LHCN-M2 (cell line): ENCODE measurements at regions not wholly inside any gene's neighbourhood (a gene's known extent, or its start where the extent isn't known, plus 50 kb on each side); places are given as distances from the start of the nearest gene placed in this dataset.

Source experiments
- DNase-seq: peaks from one replicate; pipeline ENCODE4 v3.0.0-alpha.2; 2012; ENCODE audit warnings: low read depth

DNA sequence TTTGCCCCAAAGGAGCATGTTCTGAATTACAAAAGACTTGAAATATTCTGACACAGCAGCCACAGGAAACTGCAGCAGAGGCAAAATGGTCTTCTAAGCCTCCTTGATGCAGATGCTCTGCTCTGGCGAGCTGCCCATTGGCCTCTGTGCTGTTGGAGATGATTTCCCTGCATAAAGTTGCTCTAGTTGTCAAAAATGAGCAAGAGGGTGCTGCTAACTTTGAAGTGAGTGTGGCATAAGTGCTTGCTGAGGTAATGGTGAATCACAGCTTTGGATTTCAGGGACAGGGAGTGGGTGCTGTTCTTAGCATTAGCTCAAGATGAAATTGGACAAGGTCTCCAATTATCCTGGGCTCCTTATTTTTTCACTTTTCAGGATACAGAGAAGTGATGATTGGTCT, 435.4 kb downstream of the TMEM135 start:
- DNase-seq, result peak; percentile 80

DNA sequence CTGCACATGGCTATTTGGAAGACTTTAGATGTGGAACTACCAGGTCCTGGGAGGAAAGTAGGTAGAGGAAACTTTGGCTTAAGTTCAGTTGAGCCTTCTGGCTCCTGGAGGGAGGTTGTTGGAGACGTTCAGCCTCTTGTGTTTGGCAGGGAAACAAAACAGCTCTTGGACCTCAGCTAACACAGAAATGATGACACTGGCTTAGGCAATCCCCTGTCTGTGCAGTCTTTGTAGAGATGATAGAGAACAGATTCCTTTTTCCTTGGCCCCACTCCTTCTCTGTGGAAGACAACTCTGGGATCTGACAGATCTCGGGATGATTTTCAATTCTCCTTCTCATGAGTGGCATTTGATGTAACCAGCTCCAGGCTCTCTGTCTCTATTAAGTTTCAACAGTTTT, 428.5 kb downstream of the TMEM135 start:
- DNase-seq, result no peak

DNA sequence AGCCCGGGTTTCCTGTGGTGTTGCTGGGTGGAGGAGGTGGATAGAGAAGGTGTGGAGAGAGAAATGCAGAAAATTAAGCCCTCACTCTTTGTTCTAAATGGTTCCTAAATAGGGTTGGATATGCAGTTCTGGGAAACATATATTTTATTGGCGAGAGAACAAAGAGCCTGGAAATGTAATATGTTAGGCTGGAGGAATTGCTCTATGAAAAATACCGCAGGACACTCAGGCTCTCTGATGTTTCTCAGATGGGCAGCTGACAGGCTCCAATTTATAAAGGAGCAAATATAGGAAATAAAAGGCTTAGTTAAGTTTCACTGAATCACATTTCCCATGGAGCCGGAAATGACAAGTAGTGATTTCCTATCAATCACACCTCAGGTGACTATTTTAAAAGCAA, 428.0 kb downstream of the TMEM135 start:
- no peak for DNase-seq

DNA sequence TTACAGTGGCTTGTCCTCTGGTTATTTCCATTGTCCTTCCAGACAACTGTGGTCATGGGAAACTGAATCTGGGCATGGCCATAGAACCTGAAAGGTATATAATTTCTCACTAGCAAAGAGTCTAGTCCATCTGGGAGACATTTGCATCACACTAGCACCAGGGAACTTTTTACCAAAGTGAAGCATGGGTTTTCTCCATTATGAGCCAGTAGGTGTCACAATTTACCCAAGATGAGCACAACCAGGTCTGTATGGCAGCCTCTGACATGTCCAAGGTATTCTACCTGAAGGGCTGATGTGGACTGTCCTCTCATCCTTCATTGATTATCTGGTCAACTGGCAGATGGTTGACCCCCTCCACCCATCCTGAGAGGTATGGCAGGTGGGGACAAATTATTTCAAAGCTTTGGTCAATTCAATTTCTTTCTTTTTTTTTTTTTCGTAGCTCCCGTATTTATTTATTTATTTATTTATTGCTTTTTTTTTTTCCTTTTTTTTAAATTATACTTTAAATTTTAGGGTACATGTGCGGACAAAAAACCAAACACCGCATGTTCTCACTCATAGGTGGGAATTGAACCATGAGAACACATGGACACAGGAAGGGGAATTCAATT, 425.9 kb downstream of the TMEM135 start:
- peak; percentile 26 for DNase-seq

DNA sequence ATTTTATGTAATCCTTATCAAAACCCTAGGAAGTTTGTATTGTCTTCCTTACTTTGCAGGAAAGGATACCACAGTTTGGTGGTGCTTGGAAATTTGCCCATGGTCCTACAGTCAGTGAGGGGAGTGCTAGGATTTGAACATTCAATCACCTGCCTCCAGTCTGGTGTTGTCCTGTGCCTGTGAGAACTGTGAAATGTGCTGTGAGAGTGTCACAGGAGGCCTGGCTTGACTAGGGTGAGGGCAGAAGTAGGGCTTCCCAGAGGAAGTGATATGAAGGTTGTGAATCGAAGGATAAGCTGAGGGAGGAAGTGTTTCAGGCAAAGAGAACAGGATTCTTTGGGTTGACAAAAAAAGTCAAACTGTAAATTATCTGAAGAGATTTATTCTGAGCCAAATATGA, 424.4 kb downstream of the TMEM135 start:
- DNase-seq, result no peak

DNA sequence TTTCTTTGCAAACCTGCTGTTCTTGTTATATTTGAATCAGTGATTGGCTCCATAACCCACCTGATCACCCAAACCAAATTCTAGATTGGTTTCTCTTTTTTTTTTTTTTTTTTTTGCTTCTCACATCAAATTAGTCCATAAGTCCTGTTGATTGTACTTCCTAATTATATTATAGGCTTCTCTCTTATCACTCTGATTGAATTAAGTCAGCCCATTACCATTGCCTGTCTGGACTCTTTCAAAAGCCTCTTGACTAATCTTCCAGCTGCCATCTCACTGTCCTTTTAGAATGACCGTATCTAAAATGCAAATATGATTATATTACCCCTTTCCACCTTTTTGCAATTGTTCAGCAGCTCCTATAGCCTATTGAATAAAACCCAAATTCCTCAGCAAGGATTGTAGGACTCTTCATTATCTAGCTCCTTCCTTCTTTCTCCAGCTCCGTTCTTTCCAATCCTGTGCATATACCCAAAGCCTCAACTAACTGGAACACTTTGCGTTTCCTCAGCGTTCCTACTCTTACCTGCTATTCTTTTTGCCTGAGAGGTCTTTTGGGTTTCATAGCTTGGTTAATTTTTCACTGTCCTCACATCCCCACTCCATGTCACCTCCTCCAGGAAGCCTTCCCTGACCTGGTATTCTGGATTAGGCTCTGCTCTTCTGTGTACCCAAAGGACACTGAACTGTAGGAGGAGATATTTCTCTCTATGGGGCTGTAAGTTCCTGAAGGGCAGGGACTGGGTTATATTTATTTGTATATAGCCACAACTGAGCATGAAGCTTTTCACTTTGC, 423.3 kb downstream of the TMEM135 start:
- no peak for DNase-seq

DNA sequence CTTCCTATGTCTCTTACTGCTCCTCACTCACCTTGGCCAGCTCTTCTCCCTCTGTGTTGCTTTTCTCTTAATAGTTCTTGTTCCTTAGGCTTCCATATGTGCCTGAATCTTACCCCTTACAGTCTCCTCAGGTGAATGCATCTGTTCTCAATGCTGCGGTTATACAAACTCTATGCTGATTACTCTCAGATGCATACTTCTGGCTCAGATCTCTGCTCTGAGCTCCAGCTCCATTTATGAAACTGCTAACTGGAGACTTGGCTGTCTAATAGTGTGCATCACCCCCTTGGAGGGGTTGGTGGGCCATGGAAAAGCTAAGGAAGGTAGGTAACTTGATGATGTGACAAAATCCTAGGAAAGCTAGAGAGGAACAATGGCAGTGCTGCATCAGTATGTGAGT, 422.5 kb downstream of the TMEM135 start:
- DNase-seq, result no peak

DNA sequence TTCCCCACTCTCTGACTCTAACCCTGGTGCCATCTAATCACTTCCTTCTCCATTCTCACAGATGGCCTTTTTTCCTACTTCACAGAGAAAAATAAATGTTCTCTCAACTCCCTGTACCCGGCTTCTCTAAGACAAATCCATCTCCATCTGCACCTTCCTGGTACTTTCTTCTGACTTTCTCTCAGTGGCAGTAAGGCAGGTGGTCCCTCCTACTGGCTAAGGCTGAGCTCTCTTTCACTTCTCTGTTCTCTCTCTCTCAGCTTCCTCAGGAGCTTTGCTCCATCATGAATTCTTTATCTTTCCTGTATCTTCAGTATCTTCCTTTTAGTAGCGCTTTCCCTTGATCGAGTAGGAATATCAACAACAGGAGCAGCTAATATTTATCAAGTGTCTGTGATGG, 421.6 kb downstream of the TMEM135 start:
- DNase-seq, result no peak

DNA sequence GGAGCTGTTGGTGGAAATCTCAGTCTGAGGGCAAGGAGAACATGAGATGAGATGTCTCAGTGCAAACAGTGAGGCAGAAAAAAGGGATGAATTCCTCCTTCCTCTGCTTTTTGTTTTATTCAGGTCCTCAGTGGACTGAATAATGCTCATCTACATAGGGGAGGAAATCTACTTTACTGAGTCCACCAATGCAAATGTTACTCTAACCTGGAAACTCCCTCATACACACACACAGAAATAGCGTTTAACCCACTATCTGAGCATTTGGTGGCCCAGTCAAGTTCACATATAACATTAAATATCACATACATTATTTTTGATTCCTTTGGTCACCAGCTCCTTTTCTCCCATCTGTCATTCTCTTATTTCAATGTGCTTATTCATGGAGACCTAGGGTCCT, 418.8 kb downstream of the TMEM135 start:
- DNase-seq, result no peak

DNA sequence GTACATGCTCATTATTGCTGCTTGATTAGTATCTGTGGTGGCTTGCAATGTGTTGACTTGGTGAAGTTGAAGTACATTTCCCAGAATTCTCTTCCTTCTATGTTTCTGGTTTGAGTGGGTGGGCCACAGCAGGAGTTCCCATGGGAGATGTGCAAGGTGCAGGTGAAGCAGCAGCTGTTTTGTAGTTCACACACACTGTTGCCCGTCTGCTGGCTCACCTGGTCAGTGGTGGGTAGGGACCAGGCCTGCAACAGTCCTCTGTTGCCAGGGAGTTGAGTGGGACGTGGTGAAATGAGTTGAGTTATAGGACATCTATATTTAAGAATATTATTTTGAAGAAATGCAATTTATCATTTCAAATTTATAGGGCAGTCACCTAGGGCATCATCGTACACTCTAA, 417.4 kb downstream of the TMEM135 start:
- no peak for DNase-seq

DNA sequence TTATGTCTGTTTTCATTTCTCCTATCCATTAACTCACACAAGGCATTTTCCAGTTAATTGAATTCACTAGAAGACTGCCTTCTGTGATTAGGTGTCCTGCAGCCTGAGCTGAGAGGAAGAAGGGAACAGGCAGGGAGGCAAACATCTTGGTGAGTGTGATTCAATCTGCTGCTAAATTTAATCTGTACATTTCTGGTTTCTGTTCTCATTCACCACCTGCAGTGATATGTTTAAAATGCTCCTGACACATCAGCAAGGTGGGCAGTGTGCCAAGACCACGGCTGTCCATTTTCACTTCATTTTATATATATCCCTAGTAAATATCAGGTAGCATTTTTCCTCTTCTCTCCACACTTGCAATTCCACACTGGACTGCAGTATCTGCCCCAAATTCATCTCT, 416.5 kb downstream of the TMEM135 start:
- DNase-seq, result peak; percentile 43

DNA sequence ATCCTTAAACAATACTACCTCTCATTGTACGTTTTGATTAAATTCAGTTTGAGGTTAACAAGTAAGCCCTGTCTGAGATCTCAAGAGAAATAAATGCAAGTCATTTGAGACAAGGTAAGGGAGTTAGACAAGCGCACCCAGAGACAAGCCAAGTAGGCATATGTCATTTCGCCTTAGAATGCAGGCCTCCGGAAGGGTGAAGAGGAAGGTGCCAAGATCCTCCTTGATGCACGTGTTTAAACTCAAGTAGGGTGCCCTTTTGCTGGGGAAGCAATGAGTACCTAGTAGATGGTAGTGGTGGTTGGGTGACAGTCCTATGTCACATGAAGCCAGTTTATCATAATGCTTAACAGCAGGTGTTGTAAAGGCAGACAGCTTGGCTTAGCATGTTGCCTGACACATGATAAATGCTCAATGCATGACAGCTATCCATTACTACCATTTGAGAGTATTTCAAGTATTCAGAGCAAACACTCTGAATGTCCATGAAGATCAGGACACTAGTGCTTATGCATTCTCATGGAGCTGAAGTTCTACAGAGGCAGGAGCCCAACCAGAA, 415.9 kb downstream of the TMEM135 start:
- DNase-seq, result no peak

DNA sequence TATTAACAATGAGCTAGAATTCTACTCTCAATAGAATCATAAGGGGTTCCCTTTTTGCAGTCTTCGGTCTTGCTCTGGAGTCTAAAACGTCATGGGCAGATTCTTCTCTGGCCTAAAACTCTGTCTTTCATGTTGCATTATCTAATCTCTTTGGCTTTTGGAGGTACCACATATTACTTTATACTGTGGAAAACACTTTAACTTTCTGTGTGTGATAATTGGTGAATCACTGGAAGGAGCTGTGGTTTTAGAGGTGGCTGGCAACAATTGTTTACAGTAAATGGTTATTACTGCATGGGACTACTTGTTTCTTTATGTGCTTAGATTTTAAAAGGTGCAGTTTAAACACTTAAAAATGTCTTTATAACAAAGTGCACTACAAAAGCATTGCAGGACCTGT, 414.3 kb downstream of the TMEM135 start:
- peak; percentile 23 for DNase-seq

DNA sequence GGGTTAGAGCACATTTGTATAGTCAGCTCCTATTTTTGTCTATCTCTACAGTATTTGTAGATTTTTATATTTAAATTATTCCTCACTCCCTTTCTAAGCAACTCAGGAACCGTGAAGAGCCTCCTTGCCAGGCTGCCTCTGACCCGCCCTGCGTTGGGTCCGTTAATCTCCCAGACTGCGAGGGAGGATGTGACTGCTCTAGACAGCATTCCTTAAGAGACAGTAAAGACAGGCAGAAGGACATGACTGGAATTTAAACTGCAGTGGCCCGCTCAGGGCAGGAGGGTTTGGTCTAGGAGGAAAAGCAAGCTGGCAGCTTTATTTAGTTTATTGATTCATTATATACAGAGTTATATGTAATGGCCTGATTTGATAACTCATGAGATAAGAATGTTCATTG, 413.7 kb downstream of the TMEM135 start:
- peak; percentile 31 for DNase-seq

DNA sequence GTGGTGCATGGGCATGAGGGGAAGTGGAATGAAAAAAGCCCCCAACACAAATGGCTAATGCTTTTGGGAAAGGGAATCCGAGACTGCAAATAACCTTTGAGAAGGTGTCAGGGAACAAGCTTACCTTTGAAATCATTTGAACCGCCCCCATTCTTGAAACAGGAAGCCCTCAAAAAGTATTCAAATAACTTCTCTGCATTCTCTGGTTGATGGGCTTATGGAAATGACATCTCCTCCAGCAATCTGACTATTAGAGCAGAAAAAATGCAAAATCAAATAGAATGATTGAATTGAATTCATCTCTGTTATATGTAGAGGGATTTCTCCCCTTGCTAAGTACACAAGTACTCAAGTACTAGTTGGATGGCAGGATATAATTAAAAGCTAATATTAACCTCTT, 409.9 kb downstream of the TMEM135 start:
- no peak for DNase-seq

DNA sequence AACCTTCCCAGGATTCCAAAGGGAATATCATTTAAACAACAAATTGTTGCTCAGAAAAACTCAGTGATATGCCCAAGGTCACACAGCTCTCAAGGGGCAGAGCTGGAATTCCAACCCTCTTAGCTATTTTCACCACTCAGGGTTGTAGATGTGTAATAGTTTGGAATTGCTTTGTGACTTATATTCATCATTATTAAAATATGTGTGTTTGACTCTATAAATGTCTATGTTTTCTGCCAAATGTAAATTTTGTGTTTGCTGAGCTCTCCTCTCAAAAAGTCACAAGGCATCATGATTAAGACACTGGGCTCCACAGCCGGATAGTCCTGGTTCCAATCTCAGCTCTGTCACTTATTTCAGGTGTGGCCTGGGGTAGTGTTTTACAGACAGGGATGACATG, 407.3 kb downstream of the TMEM135 start:
- peak; percentile 49 for DNase-seq

DNA sequence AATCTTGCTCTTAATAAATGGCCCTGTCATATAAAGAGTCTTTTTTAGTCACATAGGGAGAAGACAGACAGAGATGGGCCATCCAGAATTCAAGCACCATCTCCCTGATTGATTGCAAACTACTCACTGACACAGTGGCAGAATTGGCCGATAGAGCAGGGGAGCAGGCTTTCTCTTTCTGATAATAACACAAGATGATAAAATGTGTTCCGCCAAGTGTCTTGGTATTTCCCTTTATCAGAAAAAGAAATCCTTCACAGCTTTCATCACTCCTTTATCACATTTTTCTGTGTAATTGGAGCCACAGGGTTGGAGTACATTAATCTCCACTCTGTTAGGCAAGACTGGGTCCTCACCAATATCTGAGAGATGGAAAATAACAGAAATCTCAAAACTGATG, 406.0 kb downstream of the TMEM135 start:
- DNase-seq, result no peak

DNA sequence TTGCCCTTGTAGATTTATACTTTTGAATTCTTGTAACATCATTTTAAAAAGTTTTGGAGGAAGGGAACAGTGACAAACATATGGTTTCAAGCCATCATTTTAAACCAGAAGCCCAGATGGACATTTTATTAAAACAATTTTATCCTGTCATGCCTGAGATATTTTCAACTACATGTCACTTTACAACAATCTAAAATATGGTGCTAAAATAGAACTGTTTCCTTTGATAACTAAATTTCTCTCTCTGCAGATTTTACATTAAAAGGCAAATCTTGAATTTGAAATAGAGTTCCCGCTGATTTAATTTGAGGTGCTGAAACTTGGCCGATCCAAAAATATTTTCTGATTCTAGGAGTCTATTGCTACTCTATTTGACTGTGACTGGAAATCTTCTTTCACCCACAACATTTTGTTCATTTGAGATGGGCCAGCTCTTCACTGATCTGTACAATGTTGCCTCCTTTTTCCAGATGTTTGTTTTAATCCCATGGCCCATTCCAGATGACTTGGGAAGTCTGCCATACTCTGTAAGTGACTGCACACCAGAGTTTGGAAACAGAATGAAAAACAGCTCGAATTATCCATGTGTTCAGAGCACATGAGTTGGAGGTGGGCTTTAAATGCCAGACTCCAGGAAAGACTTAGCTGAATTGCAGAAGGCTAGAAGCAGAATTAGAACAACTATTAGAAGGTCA, 402.5 kb downstream of the TMEM135 start:
- DNase-seq, result no peak

DNA sequence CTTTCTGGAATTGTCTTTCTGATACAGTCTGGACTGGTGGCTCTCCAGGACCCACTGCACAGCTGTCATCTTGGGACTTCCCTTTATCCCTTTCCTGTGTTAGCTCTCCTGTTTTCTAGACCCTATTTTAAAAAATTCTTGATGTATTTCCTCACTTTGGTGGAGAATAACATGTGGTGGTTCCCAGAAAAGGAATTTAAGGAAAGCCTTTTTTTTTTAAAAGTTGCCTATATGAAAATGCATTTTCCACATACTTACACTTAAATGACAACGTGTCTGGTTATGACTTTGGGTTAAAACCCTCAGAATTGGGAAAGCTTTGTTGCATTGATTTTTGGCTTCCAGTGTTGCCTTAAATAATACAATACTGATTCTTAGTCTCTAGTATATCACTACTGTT, 400.7 kb downstream of the TMEM135 start:
- no peak for DNase-seq

DNA sequence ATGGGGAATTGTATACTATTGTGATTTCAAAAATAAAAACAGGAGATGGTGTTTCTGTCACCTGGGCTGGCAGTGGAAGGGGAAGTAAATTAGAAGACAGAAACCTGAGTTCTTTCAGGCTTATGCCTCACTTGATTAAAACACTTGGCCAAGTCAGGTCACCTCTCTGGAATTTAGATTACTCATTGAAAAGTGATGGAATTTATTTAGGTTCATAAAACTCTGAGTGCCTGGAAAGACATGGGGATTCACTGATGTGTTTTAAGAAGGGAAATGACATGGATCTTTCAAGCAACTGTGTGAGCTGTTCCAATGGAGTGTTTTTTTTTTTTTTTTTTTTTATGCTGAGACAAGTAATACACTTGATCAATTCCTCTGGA, 400.1 kb downstream of the TMEM135 start:
- peak; percentile 63 for DNase-seq

DNA sequence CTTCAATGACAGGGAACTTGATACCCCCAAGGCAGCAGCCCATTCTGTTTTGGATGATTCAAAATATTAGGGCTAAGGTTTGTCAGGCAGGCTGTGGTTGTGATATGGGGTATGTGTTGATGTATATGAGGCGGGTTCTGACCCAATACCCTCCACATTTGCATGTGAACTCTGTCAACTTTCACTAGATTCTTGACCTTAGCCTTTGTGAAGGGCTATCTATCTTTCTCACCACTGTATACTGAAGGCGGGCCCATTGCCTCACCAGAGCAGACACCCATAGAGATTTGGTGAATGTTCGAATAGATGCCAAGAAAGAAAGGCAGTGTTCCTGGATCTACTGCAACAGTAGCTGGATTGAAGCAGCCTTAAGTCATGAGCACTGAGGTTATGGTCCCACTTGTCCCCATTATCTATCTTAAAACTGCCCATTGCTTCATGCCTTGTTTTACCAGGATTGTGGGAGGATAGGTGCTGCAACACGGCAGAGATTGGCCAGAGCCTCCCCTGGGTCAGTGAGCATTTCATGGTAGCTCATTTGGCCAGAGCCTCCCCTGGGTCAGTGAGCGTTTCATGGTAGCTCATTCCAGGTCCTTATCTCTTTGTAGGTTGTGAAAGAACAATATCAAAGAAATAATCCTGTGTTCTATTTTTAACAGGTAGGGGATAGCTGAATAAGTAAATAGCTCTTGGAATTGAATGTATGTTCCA, 399.6 kb downstream of the TMEM135 start:
- DNase-seq, result no peak

DNA sequence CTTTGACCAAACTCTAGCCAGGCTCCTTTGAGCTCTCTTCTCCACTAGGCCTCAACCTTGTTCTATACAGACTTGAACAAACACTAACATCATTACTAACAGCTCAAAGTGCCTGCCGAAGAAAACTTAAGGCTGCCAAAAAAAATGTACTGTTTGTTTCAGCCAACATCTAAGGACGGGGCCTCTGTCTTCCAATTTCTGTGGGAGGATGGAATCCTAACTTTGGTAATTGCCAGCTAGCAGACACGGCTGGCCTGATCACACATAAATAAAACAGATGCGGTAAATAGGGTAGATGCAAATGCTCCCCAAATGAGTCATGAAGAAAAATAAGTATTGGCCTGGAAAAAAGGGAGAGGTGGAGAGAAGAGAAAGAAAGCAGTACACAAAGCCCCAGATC, 394.3 kb downstream of the TMEM135 start:
- peak; percentile 52 for DNase-seq
